B cell (primary cell): ENCODE measurements at regions not wholly inside any gene's neighbourhood (a gene's known extent, or its start where the extent isn't known, plus 50 kb on each side); places are given as distances from the start of the nearest gene placed in this dataset.

Experiments used
- ATAC-seq: fragments of 200-7000 bp; cut with Tn5 transposase; one replicate; pipeline ENCODE4 v1.10.0; 2021; ENCODE audit warnings: low read depth, mild to moderate bottlenecking, moderate number of reproducible peaks, moderate library complexity
- CTCF ChIA-PET: fragments of 350-600 bp; sonication (Branson Sonifier 250); formaldehyde crosslinking; loops from one replicate; lab custom pipeline; 2021; ENCODE audit warnings: antibody characterized with exemption, inconsistent platforms; lab: Charles Lee
- POLR2A ChIA-PET: fragments of 350-600 bp; sonication (Branson Sonifier 250); formaldehyde crosslinking; loops from one replicate; lab custom pipeline; 2021; ENCODE audit warnings: antibody characterized with exemption; lab: Charles Lee
- DNase-seq: peaks from one replicate; pipeline ENCODE4 v3.0.0; 2013
- H2AFZ ChIP-seq: 2 replicates; pipeline ENCODE4 v1.6.1; 2012; ENCODE audit warnings: mild to moderate bottlenecking, low read depth, low read length; ENCODE audit not compliant: insufficient read depth, poor library complexity, severe bottlenecking
- H3K27ac ChIP-seq, 2 donors: 1 replicate in 1 of 2; 2 replicates in 1 of 2; pipeline ENCODE4 v1.5.1; 2012 to 2013; ENCODE audit warnings: low read length in 2 of 2, mild to moderate bottlenecking in 2 of 2, moderate library complexity in 1 of 2
- H3K27me3 ChIP-seq, 4 experiments: fragments of 200-600 bp in 1 of 4; sonication (generic) in 1 of 4; replicated peaks in 1 of 4; 1 replicate in 2 of 4; 2 replicates in 2 of 4; pipeline versions ENCODE4 v1.6.1 to v1.7.0; 2013 to 2016; ENCODE audit warnings: low read length in 3 of 4, mild to moderate bottlenecking in 2 of 4, mixed read lengths in 1 of 4, moderate library complexity in 1 of 4; ENCODE audit not compliant: insufficient read depth in 4 of 4, control insufficient read depth in 3 of 4; ENCODE audit errors: control extremely low read depth in 1 of 4
- H3K36me3 ChIP-seq, 2 experiments: replicated peaks in 1 of 2; 1 replicate in 1 of 2; 2 replicates in 1 of 2; pipeline versions ENCODE4 v1.6.1 to v1.7.1; 2013; ENCODE audit warnings: low read length in 1 of 2; ENCODE audit not compliant: insufficient read depth in 2 of 2, control insufficient read depth in 1 of 2; ENCODE audit errors: control extremely low read depth in 1 of 2, extremely low read depth in 1 of 2
- H3K4me1 ChIP-seq, 2 donors: fragments of 200-600 bp in 1 of 2; sonication (generic) in 1 of 2; 1 replicate in 1 of 2; 2 replicates in 1 of 2; pipeline versions ENCODE4 v1.5.1 to v1.6.1; 2013 to 2017; ENCODE audit warnings: low read length in 2 of 2; ENCODE audit not compliant: control insufficient read depth in 2 of 2, insufficient read depth in 2 of 2
- H3K4me2 ChIP-seq: replicated peaks from 2 replicates; pipeline ENCODE3; 2012; ENCODE audit warnings: mild to moderate bottlenecking, low read depth, low read length; ENCODE audit not compliant: poor library complexity, severe bottlenecking
- H3K4me3 ChIP-seq, 5 experiments: fragments of 200-600 bp in 1 of 5; sonication (generic) in 1 of 5; 1 replicate in 3 of 5; 2 replicates in 2 of 5; pipeline versions ENCODE4 v1.5.1 to v1.7.0; 2011 to 2016; ENCODE audit warnings: low read length in 4 of 5, mild to moderate bottlenecking in 4 of 5, low read depth in 2 of 5, control low read depth in 1 of 5, moderate library complexity in 1 of 5; ENCODE audit not compliant: insufficient read depth in 1 of 5; ENCODE audit errors: control extremely low read depth in 1 of 5, extremely low read depth in 1 of 5
- H3K79me2 ChIP-seq: fragments of 200-600 bp; sonication (generic); one replicate; pipeline ENCODE4 v1.6.0; 2016; ENCODE audit warnings: low read length; ENCODE audit not compliant: control insufficient read depth, insufficient read depth
- H3K9ac ChIP-seq: fragments of 200-600 bp; sonication (generic); 2 replicates; pipeline ENCODE4 v1.6.1; 2017; ENCODE audit warnings: mild to moderate bottlenecking, low read length, moderate library complexity
- H3K9me3 ChIP-seq, 3 donors: one replicate each; pipeline versions ENCODE4 v1.6.1 to v1.7.1; 2013; ENCODE audit warnings: low read length in 2 of 3; ENCODE audit not compliant: control insufficient read depth in 2 of 3, insufficient read depth in 1 of 3; ENCODE audit errors: control extremely low read depth in 1 of 3
- H4K20me1 ChIP-seq: 2 replicates; pipeline ENCODE4 v1.6.0; 2012; ENCODE audit warnings: mild to moderate bottlenecking, low read length; ENCODE audit not compliant: insufficient read depth, control insufficient read depth, poor library complexity, severe bottlenecking
- H3K27ac Mint-ChIP-seq: one replicate; pipeline ENCODE4 v1.8.0; 2021; ENCODE audit warnings: mixed read lengths
- H3K27me3 Mint-ChIP-seq: one replicate; pipeline ENCODE4 v1.8.0; 2021; ENCODE audit warnings: mixed read lengths
- H3K4me1 Mint-ChIP-seq: one replicate; pipeline ENCODE4 v1.8.0; 2021; ENCODE audit warnings: mixed read lengths
- H3K4me3 Mint-ChIP-seq: one replicate; pipeline ENCODE4 v1.8.0; 2021; ENCODE audit warnings: mixed read lengths
- H3K9me3 Mint-ChIP-seq: one replicate; pipeline ENCODE4 v1.8.0; 2022; ENCODE audit warnings: mixed read lengths; ENCODE audit not compliant: insufficient read depth
- CTCF ChIP-seq: fragments of 200-600 bp; IDR thresholded peaks from one replicate; pipeline ENCODE4 v1.8.0; 2022; ENCODE audit warnings: antibody characterized with exemption, mild to moderate bottlenecking
- EZH2 ChIP-seq: IDR thresholded peaks from 2 replicates; pipeline ENCODE4 v1.6.1; 2012; ENCODE audit warnings: borderline replicate concordance, low read depth, mild to moderate bottlenecking, moderate library complexity, low read length; ENCODE audit not compliant: insufficient read depth, poor library complexity, severe bottlenecking
- WGBS: methylation state at CpG from one replicate; pipeline ENCODE4 v1.1.5; 2013; ENCODE audit warnings: missing lambda C conversion rate; ENCODE audit not compliant: insufficient coverage; 5-methylcytosine and 5-hydroxymethylcytosine counted together
- intact Hi-C: fragments of 100-400 bp; cut with micrococcal nuclease; formaldehyde crosslinking; loops from one replicate; pipeline ENCODE4 v1.10.0; 2022

GRCh38 chr2:52526735-52527134 is 1240.9 kb upstream of the CHAC2 start:
- no peak overlapping the region for H2AFZ ChIP-seq
- Mint-ChIP-seq H3K27me3 (no peaks in the 10 kb centered on the region), H3K4me3 (no peak overlapping the region), H3K9me3 (peaks cover 4% of the 10 kb centered on the region), H3K4me1 (no peaks in the 10 kb centered on the region), H3K27ac (no peak overlapping the region)
- WGBS: no CpG with 5 or more reads among the region's 1 CpG
- ATAC-seq (no peak), DNase-seq (no peak)
- H3K9ac ChIP-seq: no peak overlapping the region
- no peaks in the 10 kb centered on the region for H3K9me3 ChIP-seq
- no peak overlapping the region for H3K4me2 ChIP-seq
- CTCF ChIA-PET: no interaction called here
- no peaks in the 10 kb centered on the region for H4K20me1 ChIP-seq
- intact Hi-C loops: no loop called here
- no peak overlapping the region for H3K4me3 ChIP-seq
- TF ChIP-seq CTCF (no peak), EZH2 (no peak)
- H3K27ac ChIP-seq: no peak overlapping the region
- H3K4me1 ChIP-seq: no peaks in the 10 kb centered on the region
- no peaks in the 10 kb centered on the region for H3K36me3 ChIP-seq
- no peaks in the 10 kb centered on the region for H3K79me2 ChIP-seq
- POLR2A ChIA-PET: no interaction called here
- no peaks in the 10 kb centered on the region for H3K27me3 ChIP-seq

GRCh38 chr2:52520644-52521043 is 1247.0 kb upstream of the CHAC2 start:
- Mint-ChIP-seq H3K27me3 (no peaks in the 10 kb centered on the region), H3K4me1 (no peaks in the 10 kb centered on the region), H3K9me3 (peaks cover 2% of the 10 kb centered on the region), H3K4me3 (no peak overlapping the region), H3K27ac (no peak overlapping the region)
- POLR2A ChIA-PET: no interaction called here
- H3K4me3 ChIP-seq: no peak overlapping the region
- H2AFZ ChIP-seq: no peak overlapping the region
- ATAC-seq (no peak), DNase-seq (no peak)
- no peaks in the 10 kb centered on the region for H3K79me2 ChIP-seq
- H3K27me3 ChIP-seq: no peaks in the 10 kb centered on the region
- H3K4me1 ChIP-seq: no peaks in the 10 kb centered on the region
- TF ChIP-seq CTCF (no peak), EZH2 (no peak)
- no peaks in the 10 kb centered on the region for H4K20me1 ChIP-seq
- H3K9me3 ChIP-seq: peaks cover 0 to 1% (median 0%) of the 10 kb centered on the region in 3 donors
- no peak overlapping the region for H3K9ac ChIP-seq
- intact Hi-C loops: no loop called here
- no peak overlapping the region for H3K4me2 ChIP-seq
- H3K27ac ChIP-seq: no peak overlapping the region
- CTCF ChIA-PET: no interaction called here
- H3K36me3 ChIP-seq: no peaks in the 10 kb centered on the region
- no CpG with 5 or more reads among the region's 1 CpG for WGBS
